Activated CD4-positive, alpha-beta T cell treated with anti-CD3 and anti-CD28 coated beads, Interleukin-10, Interleukin-2, amounts not matched to agents 100 ng/mL and 50 ng/mL, durations not matched to agents 16 hours and 8 hours (primary cell): ENCODE measurements at regions not wholly inside any gene's neighbourhood (a gene's known extent, or its start where the extent isn't known, plus 50 kb on each side); places are given as distances from the start of the nearest gene placed in this dataset.
"Not testable (repeated sequence)": the region's sequence is repeated elsewhere in the genome, so short reads cannot be mapped to it uniquely, and the experiment has no call there.

Source experiments
- DNase-seq: peaks from one replicate; pipeline ENCODE4 v3.0.0-alpha.2; 2020

DNA sequence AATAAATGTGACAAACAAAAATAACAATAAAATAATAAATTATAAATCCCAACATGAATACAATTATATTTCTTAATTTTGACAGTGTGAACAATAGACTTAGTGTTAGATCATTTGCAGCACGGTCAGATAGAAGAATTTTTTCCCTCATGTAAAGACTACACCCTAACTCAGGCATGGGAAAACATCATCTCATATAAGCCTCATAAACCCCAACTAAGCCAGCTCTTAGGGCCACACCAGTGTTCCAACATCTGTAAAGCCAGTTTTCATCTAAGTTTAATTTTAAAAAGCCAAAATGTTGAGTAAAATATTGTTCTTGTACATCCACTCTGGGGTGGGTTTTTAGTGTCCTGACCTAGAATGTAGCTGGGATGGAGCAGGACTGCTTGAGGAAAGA is 167.4 kb downstream of the QRSL1 start:
- DNase-seq = no peak

DNA sequence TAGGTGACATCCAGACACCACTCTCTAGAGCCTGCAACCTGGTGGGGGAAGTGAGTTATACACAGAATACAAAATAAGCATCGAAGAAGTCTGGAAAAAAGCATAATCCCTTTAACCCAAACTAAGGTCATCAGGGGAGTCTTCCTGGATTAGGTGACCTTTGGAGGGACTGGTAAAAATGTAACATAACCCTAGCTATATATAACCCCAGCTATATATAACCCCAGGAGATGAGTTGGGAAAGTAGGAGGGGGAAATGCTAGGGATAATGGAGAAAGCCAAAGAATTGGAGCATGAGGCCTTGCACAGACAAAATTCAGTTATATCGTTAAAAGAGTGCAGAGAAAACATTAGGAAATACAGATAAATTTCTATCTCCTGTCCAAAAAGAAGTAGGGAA is 164.8 kb downstream of the QRSL1 start:
- no peak for DNase-seq

DNA sequence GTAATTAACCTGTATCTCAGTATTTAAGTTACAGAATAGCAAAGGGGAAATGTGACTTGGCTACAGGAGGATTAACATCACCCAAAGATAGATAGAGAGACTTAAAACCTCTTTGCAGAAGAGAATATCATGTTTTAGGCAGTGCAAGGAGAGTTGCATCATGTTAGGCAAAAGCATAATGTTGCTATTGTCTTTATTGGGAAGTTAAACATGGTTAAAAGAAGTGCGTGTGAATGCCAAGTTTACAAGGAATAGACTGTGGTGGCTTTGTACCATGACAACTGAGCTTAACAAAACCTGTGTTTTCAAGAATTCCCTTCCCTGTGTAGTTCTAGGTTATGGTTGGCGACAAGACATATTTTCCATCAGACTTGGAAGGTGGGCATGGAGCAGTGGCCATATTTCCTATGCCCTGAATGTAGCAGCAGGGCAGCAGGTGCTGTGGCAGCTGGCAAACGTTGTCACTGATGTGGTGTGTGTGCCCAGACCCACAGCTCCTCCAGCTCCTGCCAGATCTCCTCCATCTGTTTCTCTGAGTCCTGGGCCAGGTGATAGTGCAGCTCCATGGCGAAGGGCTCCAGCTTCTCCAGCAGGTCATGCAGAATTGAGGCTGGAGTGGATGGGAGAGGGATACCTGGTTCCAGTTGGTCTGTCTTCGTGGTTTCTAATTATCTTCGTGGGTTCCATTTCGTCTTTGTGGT is 163.3 kb downstream of the QRSL1 start:
- no peak for DNase-seq

DNA sequence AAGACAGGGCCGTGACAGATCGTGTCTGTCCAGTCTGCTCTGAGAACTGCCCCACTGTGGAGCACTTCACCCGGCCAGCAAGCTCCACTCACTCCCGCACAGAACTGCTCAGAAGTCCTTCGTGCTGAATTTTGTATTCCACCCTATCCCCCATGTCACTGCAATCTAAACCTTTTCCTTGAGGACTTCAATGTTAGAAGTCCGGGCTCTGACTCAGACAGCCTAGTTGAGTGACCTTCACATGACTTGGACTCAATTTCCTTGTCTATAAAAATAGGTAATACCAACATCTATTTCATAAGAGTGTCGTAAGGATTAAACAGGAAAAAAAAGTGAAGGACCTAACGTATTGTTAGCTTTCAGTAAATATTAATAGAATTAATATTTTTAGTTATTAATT is 161.6 kb downstream of the QRSL1 start:
- DNase-seq = no peak

DNA sequence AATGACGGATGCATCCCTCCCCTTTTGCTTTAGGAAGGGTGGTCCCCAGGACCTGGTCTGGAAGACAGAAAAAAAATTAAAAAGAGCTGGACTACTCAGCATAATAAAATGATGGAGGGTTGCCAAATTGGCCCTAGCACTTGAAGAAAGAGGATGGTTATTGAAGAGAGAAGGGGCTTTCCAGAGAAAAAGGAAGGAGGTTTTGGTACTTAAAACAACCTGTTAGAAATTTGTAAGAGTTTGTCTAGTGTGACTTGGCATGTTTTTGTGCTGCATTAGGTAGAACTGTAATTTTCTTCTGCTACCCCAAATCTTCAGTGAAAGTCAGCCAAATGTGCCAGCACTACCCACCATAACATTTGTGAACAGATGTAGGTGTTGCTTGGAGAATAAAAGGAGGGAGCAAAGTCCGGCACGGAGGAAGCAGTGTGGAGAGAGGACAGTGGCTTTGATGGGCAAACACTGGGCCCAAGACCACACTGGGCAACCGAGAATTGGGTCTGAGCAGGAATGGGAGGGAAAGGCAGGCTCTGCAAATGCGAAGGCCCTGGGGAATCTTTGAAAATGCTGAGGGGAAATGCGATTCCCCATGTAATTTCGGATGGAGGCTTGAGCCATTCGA is 160.9 kb downstream of the QRSL1 start:
- DNase-seq = no peak

DNA sequence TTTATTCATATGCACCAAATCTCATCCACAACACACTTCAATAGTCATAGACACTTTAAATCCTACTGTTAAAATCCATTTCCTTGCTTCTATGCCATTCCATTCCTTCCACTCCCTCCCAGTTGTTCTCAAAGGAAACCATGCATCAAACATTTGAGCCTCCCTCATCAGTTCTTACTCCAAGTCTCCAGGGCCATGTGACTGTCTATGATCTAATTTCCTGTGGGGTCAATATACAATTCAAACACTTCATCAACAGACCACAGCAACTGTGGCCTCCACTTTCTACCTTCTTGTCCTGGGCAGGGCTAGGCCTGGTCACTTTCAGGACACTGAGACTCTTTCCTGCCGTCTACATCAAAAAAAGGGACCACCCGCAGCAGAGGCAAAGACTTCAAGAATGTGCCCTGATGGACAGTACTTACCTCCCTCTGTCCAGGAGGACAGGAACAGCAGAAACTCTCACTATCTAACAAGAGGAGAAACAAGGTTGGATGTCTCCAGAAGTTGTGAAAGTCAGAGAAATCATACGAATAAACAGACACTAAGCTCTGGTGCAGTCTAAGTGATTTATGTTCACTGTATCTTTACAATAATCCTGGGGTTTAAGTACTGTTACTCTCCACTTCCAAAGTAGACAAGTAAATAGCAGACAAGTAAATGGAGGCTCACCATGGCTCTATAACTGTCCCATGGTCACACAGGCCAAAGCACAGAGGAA is 160.2 kb downstream of the QRSL1 start:
- DNase-seq = no peak

DNA sequence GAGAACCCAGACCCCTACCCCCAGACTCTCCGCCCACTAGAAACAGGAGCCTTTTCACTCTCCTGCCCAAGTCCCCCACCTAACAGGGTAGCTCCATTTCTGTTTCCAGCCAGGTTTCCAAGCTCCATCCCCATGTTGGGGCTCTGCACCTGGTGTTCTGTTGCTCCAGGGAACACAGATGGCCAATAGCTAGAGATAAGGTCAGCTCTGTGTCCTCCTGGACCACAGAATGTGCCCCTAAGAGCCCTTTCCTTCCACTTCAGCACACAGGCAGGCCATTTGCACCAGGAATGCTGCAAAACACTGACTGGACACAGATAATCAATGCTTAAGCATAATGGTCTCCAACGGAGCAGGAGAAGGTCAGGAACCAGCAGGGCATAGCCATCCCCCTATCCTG is 159.4 kb downstream of the QRSL1 start:
- DNase-seq = no peak

DNA sequence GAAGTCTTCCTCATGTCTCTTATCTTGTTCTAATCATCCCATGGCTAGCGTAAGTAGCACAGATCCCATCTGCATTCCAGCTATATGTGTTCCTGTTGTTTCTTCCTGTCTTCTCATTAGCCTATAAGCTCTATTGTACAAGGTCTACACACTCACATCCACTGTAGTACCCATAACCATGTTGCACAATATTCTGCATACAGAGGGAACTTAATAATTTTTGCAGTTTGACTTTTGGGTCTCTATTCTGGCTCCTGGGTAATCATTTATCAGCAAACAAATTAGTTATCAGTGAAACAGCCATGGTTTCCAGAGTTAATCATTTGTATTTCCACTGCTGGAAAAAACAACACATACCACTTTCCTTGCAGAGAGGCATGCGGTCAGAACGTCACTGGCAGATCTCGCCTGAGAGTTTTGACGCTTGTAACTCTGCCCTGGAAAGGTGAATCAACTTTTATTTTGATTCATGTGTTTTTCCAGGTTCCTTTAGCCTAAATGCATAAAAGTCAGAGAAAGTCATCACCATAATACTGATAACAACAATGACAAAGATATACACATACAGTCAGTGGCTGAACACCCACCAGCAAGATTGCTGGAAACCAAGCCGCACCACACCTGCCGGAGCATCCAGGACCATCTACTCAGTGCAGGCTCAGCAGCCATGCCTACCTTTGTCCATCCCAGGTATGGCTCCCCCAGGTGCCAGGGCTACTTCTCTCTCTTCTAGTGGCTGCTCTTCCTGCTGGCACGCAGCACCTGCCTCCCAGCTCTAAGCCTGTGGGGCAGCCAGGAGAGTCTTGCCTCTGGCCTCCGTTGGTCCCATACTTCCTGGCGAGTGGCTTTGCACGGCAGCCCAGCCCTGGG is 158.2 kb downstream of the QRSL1 start:
- no peak for DNase-seq

DNA sequence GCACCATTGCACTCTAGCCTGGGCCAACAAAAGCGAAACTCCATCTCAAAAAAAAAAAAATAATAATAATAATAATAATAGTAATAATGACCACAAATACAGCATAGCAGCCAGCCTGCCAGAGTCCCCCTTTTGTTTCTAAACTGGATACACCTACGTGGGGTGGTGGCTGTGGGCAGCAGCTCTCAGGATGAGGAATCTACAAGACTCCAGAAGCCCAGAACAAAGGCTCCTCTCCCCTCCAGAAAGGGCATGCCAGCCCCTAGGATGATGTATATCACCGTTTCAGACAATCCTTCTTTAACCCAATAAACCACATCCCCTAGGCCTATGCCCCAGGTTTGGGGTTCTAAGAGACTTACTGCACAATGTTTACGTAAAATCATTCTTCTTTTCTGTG is 155.9 kb downstream of the QRSL1 start:
- no peak for DNase-seq

DNA sequence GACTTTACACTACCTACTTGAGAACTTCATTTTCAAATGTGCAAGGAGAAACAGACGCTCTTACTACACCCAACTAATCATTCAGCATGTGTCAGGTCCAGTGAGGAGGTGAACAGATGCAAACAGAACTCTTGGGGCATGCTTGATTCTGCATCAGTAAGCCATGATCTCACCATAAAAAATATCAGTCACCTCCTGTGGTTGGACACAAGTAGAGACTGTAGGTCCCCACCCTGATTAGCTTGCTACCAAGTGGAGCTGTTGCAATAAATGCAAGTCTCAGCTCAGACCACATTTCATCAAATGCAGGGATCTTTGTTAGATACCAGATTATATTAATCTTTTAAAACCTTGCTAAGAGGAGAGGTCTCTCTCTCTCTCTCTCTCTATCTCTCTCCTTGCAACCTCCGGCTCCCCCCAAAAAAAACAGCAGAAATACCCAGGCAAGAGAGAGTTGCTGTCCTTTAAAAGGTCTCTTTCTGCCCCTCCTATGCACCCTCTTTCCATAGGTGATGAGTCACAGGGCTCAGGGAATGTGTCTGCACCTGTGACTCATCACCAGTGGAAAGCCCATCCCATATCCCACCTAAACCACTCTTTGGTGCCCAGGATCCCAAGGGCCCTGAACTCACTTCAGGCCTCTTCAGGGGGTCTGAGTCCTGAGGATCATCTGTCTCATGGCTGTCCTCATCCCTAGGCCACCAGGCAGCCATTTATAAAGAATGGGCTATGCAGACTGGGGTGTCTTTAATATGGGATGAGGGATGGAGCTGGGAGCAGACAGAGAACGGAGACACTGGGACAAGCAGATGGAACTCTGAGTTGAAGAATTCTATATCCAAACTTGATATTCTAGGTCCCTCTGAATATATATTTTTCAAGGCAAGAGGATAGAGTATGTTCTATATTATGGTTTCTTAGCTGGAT is 154.5 kb downstream of the QRSL1 start:
- DNase-seq = no peak

DNA sequence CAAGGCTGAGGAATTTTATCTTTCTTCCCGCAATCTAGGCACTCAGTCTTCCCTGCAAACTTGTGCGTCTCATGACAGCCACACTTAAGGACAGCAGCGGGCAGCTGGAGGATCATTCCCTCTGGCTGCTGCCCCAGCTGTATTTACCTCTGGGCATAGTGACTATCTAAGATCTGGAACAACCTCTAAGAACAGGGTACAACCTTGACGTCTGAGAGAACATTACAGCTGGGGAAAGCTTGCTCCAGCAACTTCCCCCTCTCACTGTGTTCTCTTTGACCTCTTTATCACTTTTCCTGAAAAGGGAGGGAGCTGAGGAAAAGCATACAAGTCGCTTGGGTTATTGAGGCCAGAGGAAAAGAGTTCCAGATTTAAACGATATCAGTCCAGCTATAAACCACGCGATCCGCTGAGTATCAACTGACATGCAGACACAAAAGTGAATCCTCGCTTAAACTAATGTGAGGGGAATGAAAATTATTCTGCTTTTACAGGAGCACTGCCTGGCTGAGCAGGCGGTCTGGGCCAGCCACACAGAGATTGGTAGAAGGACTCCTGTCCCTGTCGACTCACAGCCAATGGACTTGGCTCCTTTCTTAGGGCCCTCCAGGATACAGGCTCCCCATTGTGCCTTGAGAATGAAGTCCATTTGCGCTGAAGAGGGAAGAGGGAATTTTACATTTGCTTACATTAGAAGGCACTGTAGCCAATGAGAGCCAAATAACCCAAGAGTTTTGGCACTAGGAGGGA is 153.3 kb downstream of the QRSL1 start:
- DNase-seq = no peak

DNA sequence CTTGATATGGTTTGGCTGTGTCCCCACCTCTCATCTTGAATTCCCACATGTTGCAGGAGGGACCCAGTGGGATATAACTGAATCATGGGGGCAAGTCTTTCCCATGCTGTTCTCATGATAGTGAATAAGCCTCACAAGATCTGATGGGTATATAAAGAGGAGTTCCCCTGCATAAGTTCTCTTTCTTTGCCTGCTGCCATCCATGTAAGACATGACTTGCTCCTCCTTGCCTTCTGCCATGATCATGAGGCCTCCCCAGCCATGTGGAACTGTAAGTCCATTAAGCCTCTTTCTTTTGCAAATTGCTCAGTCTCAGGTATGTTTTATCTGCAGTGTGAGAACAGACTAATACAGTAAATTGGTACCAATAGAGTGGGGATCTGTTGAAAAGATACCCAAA is 150.2 kb downstream of the QRSL1 start:
- not testable (repeated sequence) for DNase-seq

DNA sequence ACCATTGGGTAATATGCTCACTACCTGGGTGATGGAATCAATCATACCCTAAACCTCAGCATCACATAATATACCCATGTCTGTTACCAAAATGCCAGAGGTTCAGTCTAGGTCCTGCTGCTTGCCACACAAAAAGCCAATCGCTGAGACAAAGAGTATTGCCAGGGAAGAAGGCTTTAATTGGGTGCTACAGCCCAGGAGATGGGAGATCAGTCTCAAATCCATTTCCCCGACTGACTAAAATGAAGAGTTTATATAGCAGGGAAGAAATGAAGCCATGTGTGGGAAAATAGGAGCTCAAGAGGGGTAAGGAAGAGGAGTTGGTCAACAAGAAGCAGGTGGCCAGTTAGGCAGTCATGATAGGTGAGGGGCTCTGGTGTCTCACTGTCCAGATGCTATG is 149.6 kb downstream of the QRSL1 start:
- DNase-seq = no peak

DNA sequence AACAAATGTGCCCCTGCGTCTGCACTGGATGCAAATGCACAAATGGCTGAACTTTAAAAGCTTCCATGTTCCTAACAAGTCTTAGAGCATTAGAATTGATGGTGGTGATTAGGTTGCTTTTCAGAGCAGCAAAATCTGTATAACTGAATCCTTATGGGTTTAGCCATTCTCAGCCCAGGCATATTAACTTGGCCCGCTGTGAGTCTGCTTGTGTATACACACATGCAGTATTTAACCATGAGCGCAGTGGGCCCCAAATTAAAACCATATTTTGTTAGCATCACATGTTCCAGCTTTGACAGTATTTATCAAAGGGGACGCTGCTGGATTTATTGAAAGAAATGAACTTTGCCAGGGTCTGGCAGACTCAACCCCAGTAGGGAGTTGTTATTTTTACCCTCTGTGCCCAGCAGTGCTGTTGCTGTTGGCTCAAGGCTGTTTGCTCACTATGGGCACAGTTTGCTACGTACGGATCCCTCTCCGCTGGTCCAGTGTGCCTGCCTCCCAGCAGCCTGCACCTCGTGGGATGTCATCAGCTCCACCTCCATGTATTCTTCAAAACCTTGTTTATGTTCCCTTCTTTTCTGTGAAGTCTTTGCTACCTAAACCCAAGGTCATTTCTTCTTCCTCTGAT is 144.7 kb downstream of the QRSL1 start:
- no peak for DNase-seq

DNA sequence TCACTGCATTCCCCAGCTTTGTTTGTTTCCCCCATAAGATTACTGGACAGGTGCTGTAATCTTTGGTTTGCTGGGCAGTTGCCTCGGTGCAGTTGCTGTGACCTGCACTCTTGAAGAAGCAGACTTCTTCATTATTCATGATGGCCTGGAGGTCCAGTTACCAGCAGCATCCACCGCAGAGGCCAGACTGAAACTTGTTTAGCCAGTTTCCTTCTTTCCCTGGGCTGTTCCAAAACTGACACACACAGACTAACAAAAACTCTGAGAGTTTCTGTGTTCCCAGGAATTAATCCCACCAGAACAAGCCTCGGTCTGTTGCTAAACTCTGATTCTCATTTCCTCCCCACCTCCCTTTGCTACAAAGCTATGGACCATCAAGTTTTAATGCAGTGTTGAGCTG is 144.1 kb downstream of the QRSL1 start:
- DNase-seq = no peak

DNA sequence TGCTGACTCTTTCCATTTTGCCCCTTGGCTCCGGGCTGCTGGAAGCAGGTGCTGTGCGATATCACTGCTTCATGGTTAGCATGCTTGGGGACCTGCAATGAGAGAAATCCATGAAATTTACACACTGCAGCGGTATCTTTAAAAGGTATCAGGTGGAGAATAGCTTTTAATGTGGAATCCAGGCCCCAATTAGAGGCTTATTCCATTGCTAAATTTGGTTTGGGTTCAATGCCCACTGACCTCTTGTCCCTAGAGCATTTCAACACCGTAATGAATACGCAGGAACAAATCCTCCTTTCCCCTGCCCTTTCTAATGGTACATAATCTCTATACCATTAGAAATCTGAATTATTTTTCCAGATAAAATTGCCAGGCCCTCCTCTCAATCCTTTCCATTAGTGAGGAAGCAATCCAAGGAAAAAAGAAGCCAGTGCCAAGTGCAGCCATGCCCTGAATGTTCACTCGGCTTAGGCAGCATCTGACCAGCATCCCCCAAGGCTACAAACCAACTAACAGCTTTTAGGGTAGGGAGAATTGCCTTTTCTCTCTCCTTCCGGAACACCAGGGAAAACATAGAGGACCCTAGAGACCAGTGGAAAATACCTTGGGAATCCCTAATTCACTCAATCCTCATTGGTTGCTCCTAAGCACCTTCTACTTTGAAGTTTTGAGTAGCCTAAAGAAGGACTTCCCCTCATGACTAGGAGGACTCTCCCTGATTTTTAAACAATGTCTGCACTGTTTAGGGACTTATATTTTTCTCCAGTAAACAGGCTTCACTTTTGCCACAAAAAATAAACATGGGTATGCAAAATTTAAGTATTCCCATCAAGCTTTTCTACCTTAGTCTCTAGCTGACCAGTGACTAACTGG is 143.1 kb downstream of the QRSL1 start:
- DNase-seq = no peak

DNA sequence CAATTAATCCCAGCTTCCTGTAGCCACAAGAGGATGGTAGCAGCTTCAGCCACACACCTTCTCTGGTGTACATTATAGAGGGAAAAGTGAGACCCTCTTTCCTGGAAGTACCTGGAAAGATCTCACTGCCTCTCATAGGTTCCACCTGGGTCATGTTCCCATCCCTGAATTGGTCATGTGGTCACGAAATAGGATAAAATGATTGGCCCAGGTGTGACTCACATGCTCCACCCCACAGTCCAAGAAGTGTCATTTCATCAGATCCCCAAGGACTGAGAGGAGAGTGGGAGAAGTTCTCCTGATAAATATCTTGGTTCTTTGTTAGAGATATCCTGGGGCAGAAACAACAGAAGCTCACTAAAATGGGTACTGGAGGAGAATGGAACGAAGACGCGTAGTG is 142.4 kb downstream of the QRSL1 start:
- DNase-seq = no peak

DNA sequence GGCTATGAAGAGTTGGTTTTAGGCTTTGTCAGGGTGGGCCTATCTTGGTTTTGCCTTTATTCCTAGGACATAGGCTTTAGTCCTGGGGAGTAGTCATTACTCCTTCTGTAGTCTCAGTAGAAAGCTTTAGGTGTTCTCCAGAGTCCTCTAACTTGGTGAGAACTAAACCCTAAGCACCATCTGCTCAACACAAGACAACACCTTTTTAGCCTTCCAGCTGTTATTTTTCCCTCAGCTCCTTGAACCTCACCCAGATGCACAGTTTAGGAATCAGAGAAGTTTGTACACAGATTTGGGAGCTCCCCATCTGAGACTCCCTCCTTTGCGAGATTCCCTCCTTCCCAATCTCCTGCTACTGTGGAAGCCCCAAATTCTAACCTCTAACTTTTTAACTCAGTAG is 141.3 kb downstream of the QRSL1 start:
- no peak for DNase-seq

DNA sequence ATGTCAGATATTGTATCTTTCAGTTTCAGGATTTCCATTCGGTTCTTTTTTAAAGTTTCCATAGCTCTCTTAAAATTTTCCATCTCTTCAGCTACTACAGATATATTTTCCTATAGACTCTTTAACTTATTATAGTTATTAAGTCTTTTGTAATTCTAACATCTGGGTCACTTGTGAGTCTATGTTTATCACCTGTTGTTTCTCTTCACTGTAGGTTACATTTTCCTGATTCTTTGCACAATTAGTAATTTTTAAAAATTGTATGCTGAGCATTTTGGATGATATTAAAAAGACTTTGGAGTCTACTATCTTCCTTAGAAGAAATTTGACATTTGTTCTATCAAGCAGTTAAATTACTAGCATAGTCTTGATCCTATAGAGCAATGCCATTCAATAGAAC is 140.7 kb downstream of the QRSL1 start:
- DNase-seq = no peak

DNA sequence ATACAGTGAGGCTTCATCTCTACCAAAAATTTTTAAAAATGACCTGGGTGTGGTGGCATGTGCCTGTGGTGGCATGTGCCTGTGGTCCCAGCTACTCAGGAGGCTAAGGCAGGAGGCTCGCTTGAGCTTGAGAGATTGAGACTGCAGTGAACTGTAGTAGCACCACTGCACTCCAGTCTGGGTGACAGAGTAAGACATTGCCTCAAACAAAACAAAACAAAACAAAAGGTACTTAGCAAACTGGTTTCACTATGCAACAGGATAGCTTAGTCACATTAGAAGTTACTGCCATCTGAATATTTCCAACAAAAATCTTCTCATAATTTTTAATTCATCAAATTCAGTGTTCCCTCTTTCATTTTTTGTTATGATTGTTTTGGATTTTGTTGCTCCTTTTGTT is 137.9 kb downstream of the QRSL1 start:
- no peak for DNase-seq
